ENCODE measurements at regions not wholly inside any gene's neighbourhood (a gene's known extent, or its start where the extent isn't known, plus 50 kb on each side); places are given as distances from the start of the nearest gene placed in this dataset.

GRCh38 chr2:111246620-111247061 is 125.9 kb downstream of the BCL2L11 start:
- H3K4me3 ChIP-seq, result no peak overlapping the region
- no peak overlapping the region for H3K27ac ChIP-seq
- no peak overlapping the region for H2AFZ ChIP-seq
- no peaks in the 10 kb centered on the region for H3K36me3 ChIP-seq (replicated peaks; ENCODE audit: insufficient read depth, low read depth)
- no peak overlapping the region for H3K4me2 ChIP-seq
- no peaks in the 10 kb centered on the region for H3K9me2 ChIP-seq (replicated peaks; ENCODE audit: insufficient read depth)
- no peaks in the 10 kb centered on the region for H3K4me1 ChIP-seq (ENCODE audit: insufficient read depth)
- no peaks in the 10 kb centered on the region for H4K20me1 ChIP-seq (ENCODE audit: insufficient read depth, poor library complexity, severe bottlenecking)
- no peak for DNase-seq (ENCODE audit: low spot score)
- no peak for TF ChIP-seq EZH2phosphoT487 (IDR thresholded peaks at IDR 0.05; ENCODE audit: low read depth, severe bottlenecking, unreplicated experiment)
- TF ChIP-seq CTCF (IDR thresholded peaks at IDR 0.05; ENCODE audit: poor library complexity), result no peak
- TF ChIP-seq EZH2 (IDR thresholded peaks at IDR 0.05; ENCODE audit: borderline replicate concordance), result no peak
- no peaks in the 10 kb centered on the region for H3K79me2 ChIP-seq
- no peaks in the 10 kb centered on the region for H3K27me3 ChIP-seq
- 94% methylated on average over 4 of the region's 4 CpGs for WGBS (ENCODE audit: low lambda C conversion rate, missing lambda C conversion rate)
- no peaks in the 10 kb centered on the region for H3K9me3 ChIP-seq (ENCODE audit: low read depth)

GRCh38 chr2:111247491-111247890 is 126.8 kb downstream of the BCL2L11 start:
- Histone ChIP-seq H3K27me3 (no peaks in the 10 kb centered on the region), H3K4me3 (no peak overlapping the region), H3K9me2 (replicated peaks; ENCODE audit: insufficient read depth) (no peaks in the 10 kb centered on the region), H3K9me3 (ENCODE audit: low read depth) (no peaks in the 10 kb centered on the region), H2AFZ (no peak overlapping the region), H3K27ac (no peak overlapping the region), H3K79me2 (no peaks in the 10 kb centered on the region), H3K4me2 (no peak overlapping the region), H3K4me1 (ENCODE audit: insufficient read depth) (no peaks in the 10 kb centered on the region), H4K20me1 (ENCODE audit: insufficient read depth, poor library complexity, severe bottlenecking) (no peaks in the 10 kb centered on the region), H3K36me3 (replicated peaks; ENCODE audit: insufficient read depth, low read depth) (no peaks in the 10 kb centered on the region)
- 97% methylated on average over 2 of the region's 2 CpGs for WGBS (ENCODE audit: low lambda C conversion rate, missing lambda C conversion rate)
- TF ChIP-seq EZH2phosphoT487 (IDR thresholded peaks at IDR 0.05; ENCODE audit: low read depth, severe bottlenecking, unreplicated experiment) (no peak), EZH2 (IDR thresholded peaks at IDR 0.05; ENCODE audit: borderline replicate concordance) (no peak), CTCF (IDR thresholded peaks at IDR 0.05; ENCODE audit: poor library complexity) (no peak)
- no peak for DNase-seq (ENCODE audit: low spot score)

GRCh38 chr2:111249806-111250205 is 129.1 kb downstream of the BCL2L11 start:
- H3K27ac ChIP-seq, result no peak overlapping the region
- no peaks in the 10 kb centered on the region for H3K79me2 ChIP-seq
- no peaks in the 10 kb centered on the region for H3K36me3 ChIP-seq (replicated peaks; ENCODE audit: insufficient read depth, low read depth)
- no peak for DNase-seq (ENCODE audit: low spot score)
- H3K4me1 ChIP-seq (ENCODE audit: insufficient read depth), result no peaks in the 10 kb centered on the region
- H3K4me2 ChIP-seq, result no peak overlapping the region
- H3K9me2 ChIP-seq (replicated peaks; ENCODE audit: insufficient read depth), result no peaks in the 10 kb centered on the region
- H2AFZ ChIP-seq, result no peak overlapping the region
- no peaks in the 10 kb centered on the region for H3K27me3 ChIP-seq
- TF ChIP-seq EZH2 (IDR thresholded peaks at IDR 0.05; ENCODE audit: borderline replicate concordance), result no peak
- TF ChIP-seq CTCF (IDR thresholded peaks at IDR 0.05; ENCODE audit: poor library complexity), result no peak
- TF ChIP-seq EZH2phosphoT487 (IDR thresholded peaks at IDR 0.05; ENCODE audit: low read depth, severe bottlenecking, unreplicated experiment), result no peak
- H3K4me3 ChIP-seq, result no peak overlapping the region
- no peaks in the 10 kb centered on the region for H3K9me3 ChIP-seq (ENCODE audit: low read depth)
- no peaks in the 10 kb centered on the region for H4K20me1 ChIP-seq (ENCODE audit: insufficient read depth, poor library complexity, severe bottlenecking)

GRCh38 chr2:111250448-111251030 is 129.8 kb downstream of the BCL2L11 start:
- no peak overlapping the region for H3K4me2 ChIP-seq
- no peaks in the 10 kb centered on the region for H3K36me3 ChIP-seq (replicated peaks; ENCODE audit: insufficient read depth, low read depth)
- H3K27me3 ChIP-seq, result no peaks in the 10 kb centered on the region
- WGBS (ENCODE audit: low lambda C conversion rate, missing lambda C conversion rate), result 53% methylated on average over 1 of the region's 1 CpG
- no peaks in the 10 kb centered on the region for H3K9me2 ChIP-seq (replicated peaks; ENCODE audit: insufficient read depth)
- H2AFZ ChIP-seq, result no peak overlapping the region
- H3K4me3 ChIP-seq, result no peak overlapping the region
- no peaks in the 10 kb centered on the region for H3K9me3 ChIP-seq (ENCODE audit: low read depth)
- no peaks in the 10 kb centered on the region for H3K79me2 ChIP-seq
- TF ChIP-seq EZH2 (IDR thresholded peaks at IDR 0.05; ENCODE audit: borderline replicate concordance) (no peak), EZH2phosphoT487 (IDR thresholded peaks at IDR 0.05; ENCODE audit: low read depth, severe bottlenecking, unreplicated experiment) (no peak), CTCF (IDR thresholded peaks at IDR 0.05; ENCODE audit: poor library complexity) (no peak)
- H4K20me1 ChIP-seq (ENCODE audit: insufficient read depth, poor library complexity, severe bottlenecking), result no peaks in the 10 kb centered on the region
- no peak for DNase-seq (ENCODE audit: low spot score)
- no peak overlapping the region for H3K27ac ChIP-seq
- no peaks in the 10 kb centered on the region for H3K4me1 ChIP-seq (ENCODE audit: insufficient read depth)
